ELR (cell line): ENCODE measurements at regions not wholly inside any gene's neighbourhood (a gene's known extent, or its start where the extent isn't known, plus 50 kb on each side); places are given as distances from the start of the nearest gene placed in this dataset.

Source experiments
- DNase-seq: peaks from one replicate; pipeline ENCODE4 v3.0.0-alpha.2; 2015; ENCODE audit warnings: low read depth

GRCh38 chr18:77857678-77858655 is 608.3 kb downstream of the GALR1 start:
- no peak for DNase-seq

GRCh38 chr18:77859634-77860033 is 610.0 kb downstream of the GALR1 start:
- DNase-seq: no peak

GRCh38 chr18:77862066-77862757 is 612.6 kb downstream of the GALR1 start:
- no peak for DNase-seq

GRCh38 chr18:77865853-77866252 is 616.2 kb downstream of the GALR1 start:
- DNase-seq: no peak

- no peak for DNase-seq
Observed at GRCh38 chr18:77866351-77866750, 616.7 kb downstream of the GALR1 start.

GRCh38 chr18:77870199-77870598 is 620.6 kb downstream of the GALR1 start:
- DNase-seq: no peak

GRCh38 chr18:77870894-77871293 is 621.2 kb downstream of the GALR1 start:
- no peak for DNase-seq

- no peak for DNase-seq
Observed at GRCh38 chr18:77872166-77872565, 622.5 kb downstream of the GALR1 start.

GRCh38 chr18:77876319-77876865 is 626.7 kb downstream of the GALR1 start:
- no peak for DNase-seq

- no peak for DNase-seq
Observed at GRCh38 chr18:77879829-77880228, 630.2 kb downstream of the GALR1 start.

DNA sequence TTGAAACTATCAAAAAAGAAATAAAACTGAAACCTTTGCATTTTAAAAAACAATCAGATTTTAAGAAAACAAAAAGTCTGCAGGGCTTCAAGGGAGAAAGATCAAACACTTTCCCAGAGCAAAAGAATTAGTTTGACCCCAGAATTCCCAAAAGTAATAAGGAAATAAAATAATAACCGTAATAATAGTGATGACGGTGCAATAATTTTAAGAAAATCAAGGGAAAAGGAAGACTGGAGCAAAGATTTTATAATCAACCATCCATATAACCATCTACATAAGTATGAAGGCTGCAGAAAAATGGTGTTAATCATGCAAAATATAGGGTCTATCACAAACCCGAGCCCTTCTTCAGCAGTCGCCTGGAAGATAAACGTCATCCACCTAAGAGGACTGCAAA is 634.8 kb downstream of the GALR1 start:
- DNase-seq: no peak

DNA sequence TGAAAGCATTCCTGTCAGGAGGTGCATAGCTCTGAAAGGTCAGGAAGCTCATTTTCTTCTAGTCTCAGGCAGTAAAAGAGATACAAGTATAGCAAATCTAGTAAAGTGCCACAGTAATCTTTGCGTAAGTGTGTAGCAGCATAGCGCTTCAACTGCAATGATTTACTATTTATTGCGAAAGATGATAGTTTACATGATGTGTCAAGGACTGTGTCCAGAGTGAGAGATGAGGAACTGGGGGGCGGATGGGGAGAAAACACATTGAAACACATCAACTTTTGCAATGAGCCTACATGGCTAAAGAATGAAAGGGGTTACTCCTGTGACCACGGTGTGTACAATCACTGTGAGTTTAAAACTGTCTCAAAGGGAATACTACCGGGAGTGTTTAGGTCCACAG is 644.4 kb downstream of the GALR1 start:
- DNase-seq: no peak

GRCh38 chr18:77895250-77895649 is 645.6 kb downstream of the GALR1 start:
- no peak for DNase-seq

GRCh38 chr18:77896586-77897252 is 647.1 kb downstream of the GALR1 start:
- no peak for DNase-seq

- DNase-seq: no peak
Observed at GRCh38 chr18:77897606-77898005, 648.0 kb downstream of the GALR1 start.

DNA sequence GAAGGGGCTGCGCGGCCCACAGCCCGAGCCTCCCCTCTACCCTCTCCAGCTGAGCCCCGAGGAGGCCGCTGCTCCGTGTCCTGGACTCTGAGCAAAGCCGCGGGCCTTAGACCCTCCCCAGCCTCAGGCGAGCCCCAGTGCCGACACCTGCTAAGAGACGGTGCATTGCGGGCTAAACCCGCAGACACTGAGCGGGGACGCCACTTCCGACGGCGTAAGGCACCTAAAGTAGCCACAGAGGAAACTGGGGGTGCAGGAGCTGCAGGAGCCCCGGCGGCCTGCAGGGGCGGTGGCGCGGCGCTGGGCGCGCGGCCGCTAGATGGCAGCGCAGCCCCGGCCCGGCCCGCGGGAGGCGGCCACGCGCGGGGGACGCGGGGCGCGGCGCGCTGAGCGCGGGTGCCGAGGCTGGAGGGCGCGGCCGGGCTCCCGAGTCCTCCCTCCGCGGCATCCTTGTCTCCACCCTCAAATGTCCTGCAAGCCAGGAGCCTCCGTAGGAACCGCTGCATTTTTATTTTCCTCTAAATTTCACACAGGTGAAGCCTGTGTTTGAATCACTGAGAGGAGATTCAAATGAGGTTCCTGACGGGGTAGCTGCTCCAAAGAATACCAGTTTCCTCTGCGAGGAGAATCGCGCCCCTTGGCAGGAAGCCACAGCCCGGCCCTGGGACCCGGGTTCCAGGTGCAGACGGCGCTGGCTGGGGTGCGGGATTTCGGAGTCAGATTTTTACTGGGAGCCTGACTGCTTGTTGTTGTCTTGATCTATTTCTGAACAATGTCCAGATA is 650.5 kb downstream of the GALR1 start:
- no peak for DNase-seq

DNA sequence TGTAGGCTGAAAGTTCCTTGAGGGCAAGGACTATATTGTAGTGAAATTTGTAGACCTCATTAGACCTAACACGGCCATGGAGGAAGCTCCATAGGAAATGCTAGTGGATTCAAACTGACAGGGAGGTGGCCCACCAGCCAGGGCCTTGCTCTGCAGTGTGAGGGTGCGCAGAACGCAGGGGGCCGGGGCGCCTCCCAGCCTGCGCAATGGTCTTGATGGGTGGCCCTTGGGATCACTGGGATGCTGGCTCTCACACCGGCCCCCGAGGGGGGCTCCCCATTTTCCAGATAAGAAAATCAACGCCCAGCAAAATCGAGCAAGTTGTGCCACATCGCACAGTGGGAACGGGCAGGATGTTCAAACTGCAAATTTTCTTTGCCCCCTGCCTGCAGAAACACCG is 655.4 kb downstream of the GALR1 start:
- no peak for DNase-seq

DNA sequence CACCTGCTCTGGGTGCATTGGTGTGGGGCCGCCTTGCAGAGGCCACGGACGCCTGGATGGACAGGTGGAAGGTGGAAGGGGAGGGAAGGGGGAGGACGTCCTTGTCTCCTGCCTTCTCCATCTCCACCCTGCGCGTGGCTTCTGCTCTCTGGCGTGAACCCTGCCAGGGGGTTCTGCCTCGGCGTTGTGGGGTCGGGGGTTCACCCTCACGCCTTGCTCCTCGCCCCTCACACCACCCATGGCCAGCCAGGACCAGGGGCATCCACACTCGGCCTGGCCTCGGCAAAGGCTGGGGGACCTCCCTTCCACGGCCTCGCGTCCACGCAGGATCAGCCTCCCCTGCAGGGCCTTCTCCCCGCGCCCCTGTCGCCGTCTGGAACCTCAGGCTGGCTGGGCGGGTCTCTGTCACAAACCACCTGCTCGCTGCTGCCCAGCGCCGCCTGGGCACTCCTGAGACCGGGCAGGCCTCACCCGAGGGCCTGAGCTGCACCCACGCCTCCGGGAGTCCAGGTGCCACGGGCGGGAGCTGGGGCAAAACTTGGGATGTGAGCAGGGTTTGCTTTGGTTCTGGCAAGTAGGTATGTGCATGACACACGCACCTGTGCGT is 655.9 kb downstream of the GALR1 start:
- DNase-seq: no peak

- no peak for DNase-seq
Observed at GRCh38 chr18:77906103-77906892, 656.6 kb downstream of the GALR1 start.

DNA sequence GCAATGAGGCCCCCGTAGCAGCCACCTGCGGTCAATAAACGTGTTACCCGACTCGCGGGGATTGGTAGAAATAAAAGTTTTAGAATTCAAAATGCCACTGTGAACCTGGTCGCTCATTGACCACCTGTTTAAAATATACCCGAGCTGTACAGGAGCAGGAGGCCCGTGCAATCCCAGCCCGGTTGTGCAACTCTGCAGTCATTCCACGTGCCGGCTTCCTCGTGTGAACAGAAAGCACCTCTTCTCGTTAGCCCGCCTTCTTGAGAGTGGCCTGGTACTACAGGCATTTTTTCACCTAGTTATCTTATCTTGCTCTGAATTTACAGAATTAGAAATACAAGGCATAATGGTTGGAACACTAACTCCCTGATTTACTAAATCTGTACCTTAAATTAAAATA is 660.7 kb downstream of the GALR1 start:
- no peak for DNase-seq
